ENCODE measurements at regions not wholly inside any gene's neighbourhood (a gene's known extent, or its start where the extent isn't known, plus 50 kb on each side); places are given as distances from the start of the nearest gene placed in this dataset.
"Not testable (repeated sequence)": the region's sequence is repeated elsewhere in the genome, so short reads cannot be mapped to it uniquely, and the experiment has no call there.

GRCh38 chr12:34228046-34228445, 205.8 kb downstream of the ALG10 start:
- not testable (repeated sequence) for FAIRE-seq

- not testable (repeated sequence) for FAIRE-seq
Measured at GRCh38 chr12:34229033-34229432, 206.7 kb downstream of the ALG10 start.

- no peak for FAIRE-seq
Measured at GRCh38 chr12:34233618-34234017, 211.3 kb downstream of the ALG10 start.

- peak; percentile 10 for FAIRE-seq
Measured at GRCh38 chr12:34236073-34236472, 213.8 kb downstream of the ALG10 start.

GRCh38 chr12:34244608-34245007, 222.3 kb downstream of the ALG10 start:
- no peak for FAIRE-seq

- FAIRE-seq, result no peak
Measured at GRCh38 chr12:34249271-34249670, 227.0 kb downstream of the ALG10 start.

GRCh38 chr12:34251879-34252278, 229.6 kb downstream of the ALG10 start:
- FAIRE-seq, result not testable (repeated sequence)

- FAIRE-seq, result no peak
Measured at GRCh38 chr12:34253674-34254073, 231.4 kb downstream of the ALG10 start.

GRCh38 chr12:34257093-34257492, 234.8 kb downstream of the ALG10 start:
- FAIRE-seq, result no peak

- FAIRE-seq, result not testable (repeated sequence)
Measured at GRCh38 chr12:34262140-34262539, 239.8 kb downstream of the ALG10 start.

- no peak for FAIRE-seq
Measured at GRCh38 chr12:34264110-34264509, 241.8 kb downstream of the ALG10 start.

- not testable (repeated sequence) for FAIRE-seq
Measured at GRCh38 chr12:34273703-34274102, 251.4 kb downstream of the ALG10 start.

- FAIRE-seq, result no peak
Measured at GRCh38 chr12:34275129-34275528, 252.8 kb downstream of the ALG10 start.

GRCh38 chr12:34286483-34286882, 264.2 kb downstream of the ALG10 start:
- no peak for FAIRE-seq

- no peak for FAIRE-seq
Measured at GRCh38 chr12:34286934-34287333, 264.6 kb downstream of the ALG10 start.

- no peak for FAIRE-seq
Measured at GRCh38 chr12:34287437-34287836, 265.1 kb downstream of the ALG10 start.

- no peak for FAIRE-seq
Measured at GRCh38 chr12:34287986-34288962, 266.0 kb downstream of the ALG10 start.

- FAIRE-seq, result no peak
Measured at GRCh38 chr12:34288963-34289345, 266.7 kb downstream of the ALG10 start.

GRCh38 chr12:34289431-34290380, 267.4 kb downstream of the ALG10 start:
- FAIRE-seq, result no peak

GRCh38 chr12:34290381-34290995, 268.2 kb downstream of the ALG10 start:
- FAIRE-seq, result no peak

GRCh38 chr12:34291001-34291400, 268.7 kb downstream of the ALG10 start:
- no peak for FAIRE-seq

GRCh38 chr12:34291426-34291901, 269.2 kb downstream of the ALG10 start:
- no peak for FAIRE-seq
